ENCODE measurements at regions not wholly inside any gene's neighbourhood (a gene's known extent, or its start where the extent isn't known, plus 50 kb on each side); places are given as distances from the start of the nearest gene placed in this dataset.

DNA sequence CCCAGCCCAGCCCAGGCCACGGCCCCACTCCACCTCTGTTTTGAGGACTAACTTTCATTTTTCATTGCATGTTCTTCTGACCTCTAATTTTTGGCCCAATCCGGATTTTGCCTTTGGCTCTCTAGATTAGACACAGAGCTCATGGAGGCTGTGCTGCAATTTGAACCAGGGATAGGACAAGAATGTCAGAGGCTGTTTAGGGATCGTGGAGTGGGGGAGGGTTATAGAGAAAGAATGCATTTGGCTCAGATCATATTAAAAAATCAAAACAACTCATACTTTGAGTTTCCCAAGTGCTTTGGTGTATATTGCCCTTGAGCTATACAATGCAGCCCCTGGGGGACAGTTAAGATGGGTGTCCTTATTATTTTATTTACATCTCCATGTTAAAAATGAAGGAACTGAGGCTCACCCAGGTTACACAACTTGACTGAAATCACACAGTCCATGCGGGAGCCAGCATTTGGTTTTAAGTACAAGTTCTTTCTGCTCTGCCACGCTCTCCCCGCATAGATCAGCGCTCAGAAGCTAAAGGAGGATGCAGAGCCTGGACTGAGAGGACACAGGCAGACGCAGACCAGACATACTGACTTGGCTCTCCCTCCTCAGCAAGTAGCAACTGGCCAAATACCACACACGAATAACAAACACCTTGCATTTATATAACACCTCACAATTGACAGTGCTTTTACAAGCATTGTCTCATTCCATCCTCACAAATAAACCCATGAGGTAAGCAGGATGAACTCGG is 126.4 kb upstream of the RAI14 start:
- Histone ChIP-seq H3K9me3 (no peaks in the 10 kb centered on the region), H3K27me3 (no peaks in the 10 kb centered on the region), H3K4me1 (no peaks in the 10 kb centered on the region), H3K4me3 (no peak overlapping the region), H3K27ac (no peak overlapping the region), H3K36me3 (no peaks in the 10 kb centered on the region)
- DNase-seq (ENCODE audit: low spot score in 2 of 2), result no peak
- TF ChIP-seq POLR2AphosphoS5 (IDR thresholded peaks at IDR 0.05) (no peak), EP300 (IDR thresholded peaks at IDR 0.05) (no peak), POLR2A (IDR thresholded peaks at IDR 0.05) (no peak)
- TF ChIP-seq, protein P1, sequence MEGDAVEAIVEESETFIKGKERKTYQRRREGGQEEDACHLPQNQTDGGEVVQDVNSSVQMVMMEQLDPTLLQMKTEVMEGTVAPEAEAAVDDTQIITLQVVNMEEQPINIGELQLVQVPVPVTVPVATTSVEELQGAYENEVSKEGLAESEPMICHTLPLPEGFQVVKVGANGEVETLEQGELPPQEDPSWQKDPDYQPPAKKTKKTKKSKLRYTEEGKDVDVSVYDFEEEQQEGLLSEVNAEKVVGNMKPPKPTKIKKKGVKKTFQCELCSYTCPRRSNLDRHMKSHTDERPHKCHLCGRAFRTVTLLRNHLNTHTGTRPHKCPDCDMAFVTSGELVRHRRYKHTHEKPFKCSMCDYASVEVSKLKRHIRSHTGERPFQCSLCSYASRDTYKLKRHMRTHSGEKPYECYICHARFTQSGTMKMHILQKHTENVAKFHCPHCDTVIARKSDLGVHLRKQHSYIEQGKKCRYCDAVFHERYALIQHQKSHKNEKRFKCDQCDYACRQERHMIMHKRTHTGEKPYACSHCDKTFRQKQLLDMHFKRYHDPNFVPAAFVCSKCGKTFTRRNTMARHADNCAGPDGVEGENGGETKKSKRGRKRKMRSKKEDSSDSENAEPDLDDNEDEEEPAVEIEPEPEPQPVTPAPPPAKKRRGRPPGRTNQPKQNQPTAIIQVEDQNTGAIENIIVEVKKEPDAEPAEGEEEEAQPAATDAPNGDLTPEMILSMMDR (IDR thresholded peaks at IDR 0.05), result no peak
- WGBS, result 76% methylated on average over 10 of the region's 10 CpGs

DNA sequence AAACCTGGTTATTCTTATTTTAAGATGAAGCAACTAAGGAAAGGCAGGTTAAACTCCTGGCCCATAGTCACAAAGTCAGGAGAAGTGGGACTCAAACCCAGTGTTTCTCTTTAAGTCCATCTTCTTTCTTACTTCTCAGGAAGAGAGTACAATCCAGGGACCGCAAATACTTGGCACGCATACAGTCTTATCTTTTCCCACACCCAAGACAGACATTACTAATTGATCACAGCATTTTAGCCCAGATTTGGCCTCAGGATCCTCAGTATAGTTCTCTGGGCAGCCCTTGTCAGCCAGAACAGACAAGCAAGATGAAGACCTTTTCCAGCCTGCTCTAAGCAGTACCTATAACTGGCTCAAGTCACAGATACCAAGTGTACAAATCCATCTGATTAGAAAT is 125.5 kb upstream of the RAI14 start:
- Histone ChIP-seq H3K9me3 (no peaks in the 10 kb centered on the region), H3K4me3 (no peak overlapping the region), H3K36me3 (no peaks in the 10 kb centered on the region), H3K27me3 (no peaks in the 10 kb centered on the region), H3K27ac (no peak overlapping the region), H3K4me1 (no peaks in the 10 kb centered on the region)
- WGBS, result 39% methylated on average over 2 of the region's 2 CpGs
- no peak for DNase-seq (ENCODE audit: low spot score in 2 of 2)
- no peak for TF ChIP-seq POLR2AphosphoS5 (IDR thresholded peaks at IDR 0.05)
- TF ChIP-seq, protein P1 (IDR thresholded peaks at IDR 0.05), result no peak
- no peak for TF ChIP-seq EP300 (IDR thresholded peaks at IDR 0.05)
- no peak for TF ChIP-seq POLR2A (IDR thresholded peaks at IDR 0.05)

DNA sequence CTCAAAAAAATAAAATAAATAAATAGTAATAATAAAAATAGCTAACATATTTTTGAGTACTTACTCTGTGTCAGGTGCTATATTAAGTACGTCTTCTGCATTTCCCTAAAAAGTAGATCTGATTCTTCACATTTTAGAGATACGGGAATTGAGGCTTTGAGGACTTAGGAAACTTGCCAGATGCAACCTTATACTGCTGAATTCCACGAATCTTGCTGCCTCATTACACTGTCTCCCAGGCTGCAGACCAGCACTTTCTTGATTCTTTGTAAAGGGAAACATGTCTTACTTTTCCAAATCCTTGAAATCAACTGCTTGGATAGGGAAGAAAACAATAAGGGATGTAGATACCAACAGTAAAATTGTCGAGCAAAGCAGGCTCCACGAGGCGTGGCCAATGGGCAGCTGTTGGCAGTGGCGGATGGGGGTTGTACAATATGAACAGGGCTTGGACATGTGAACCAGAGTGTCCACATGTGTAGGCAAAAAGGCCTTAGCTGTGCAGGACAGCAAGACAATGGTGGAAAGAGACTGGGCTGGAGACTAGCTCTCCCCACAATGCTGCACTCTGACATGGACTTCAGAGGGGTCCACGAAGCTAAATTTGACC is 124.3 kb upstream of the RAI14 start:
- Histone ChIP-seq H3K36me3 (no peaks in the 10 kb centered on the region), H3K9me3 (no peaks in the 10 kb centered on the region), H3K4me1 (no peaks in the 10 kb centered on the region), H3K27me3 (no peaks in the 10 kb centered on the region), H3K27ac (no peak overlapping the region), H3K4me3 (no peak overlapping the region)
- no peak for DNase-seq (ENCODE audit: low spot score in 2 of 2)
- TF ChIP-seq POLR2A (IDR thresholded peaks at IDR 0.05), result no peak
- TF ChIP-seq POLR2AphosphoS5 (IDR thresholded peaks at IDR 0.05), result no peak
- TF ChIP-seq, protein P1 (IDR thresholded peaks at IDR 0.05), result no peak
- no peak for TF ChIP-seq EP300 (IDR thresholded peaks at IDR 0.05)
- 72% methylated on average over 8 of the region's 8 CpGs for WGBS

DNA sequence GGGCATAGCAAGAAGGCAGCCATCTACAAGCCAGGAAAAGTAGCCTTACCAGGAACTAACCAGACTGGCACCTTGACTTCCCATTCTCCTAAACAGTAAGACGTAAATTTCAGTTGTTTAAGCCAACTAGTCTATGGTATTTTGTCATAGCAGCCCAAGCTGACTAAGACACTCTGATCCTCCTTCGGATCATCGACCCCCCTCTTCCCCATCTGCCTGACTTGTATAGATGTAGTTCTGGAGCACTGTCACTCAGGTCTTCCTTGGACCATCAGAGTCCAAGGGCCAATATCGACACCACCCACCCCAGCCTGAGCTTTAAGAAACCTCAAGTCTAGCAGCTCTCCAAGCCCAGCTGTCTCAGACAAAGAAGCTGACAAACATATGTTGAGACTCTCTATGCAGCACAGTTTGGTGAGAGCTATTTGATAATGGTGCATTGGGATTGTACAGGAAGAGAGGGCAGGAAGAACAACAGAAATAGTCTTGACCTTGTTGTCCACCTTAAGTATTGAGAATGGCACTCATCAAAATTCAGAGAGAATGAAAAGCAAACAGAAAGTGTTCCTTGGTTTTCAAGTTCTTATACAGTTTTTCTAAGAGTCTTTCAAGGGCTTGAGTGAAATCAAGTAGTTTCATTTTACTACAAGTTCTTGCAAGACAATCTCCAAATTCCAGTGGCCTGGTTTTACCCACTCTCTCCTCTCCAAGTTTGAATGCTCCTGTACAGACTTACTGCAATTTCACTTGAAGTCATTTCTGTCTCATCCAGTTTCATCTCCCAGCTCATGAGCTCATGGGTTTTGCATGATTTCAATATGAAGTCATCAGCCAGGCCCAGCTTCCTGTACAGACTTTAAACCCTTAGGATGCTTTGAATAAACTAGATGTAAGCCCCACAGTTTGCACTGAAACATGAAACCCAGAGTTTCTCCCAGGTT is 122.3 kb upstream of the RAI14 start:
- no peak for TF ChIP-seq POLR2AphosphoS5 (IDR thresholded peaks at IDR 0.05)
- TF ChIP-seq, protein P1 (IDR thresholded peaks at IDR 0.05), result no peak
- TF ChIP-seq POLR2A (IDR thresholded peaks at IDR 0.05), result no peak
- TF ChIP-seq EP300 (IDR thresholded peaks at IDR 0.05), result no peak
- WGBS, result 44% methylated on average over 4 of the region's 4 CpGs
- H3K27ac ChIP-seq, result no peak overlapping the region
- no peak for DNase-seq (ENCODE audit: low spot score in 2 of 2)
- H3K36me3 ChIP-seq, result no peaks in the 10 kb centered on the region
- no peaks in the 10 kb centered on the region for H3K27me3 ChIP-seq
- no peak overlapping the region for H3K4me3 ChIP-seq
- no peaks in the 10 kb centered on the region for H3K9me3 ChIP-seq
- H3K4me1 ChIP-seq, result no peaks in the 10 kb centered on the region

Data from suprapubic skin (tissue), 4 donors.